ENCODE measurements at regions not wholly inside any gene's neighbourhood (a gene's known extent, or its start where the extent isn't known, plus 50 kb on each side); places are given as distances from the start of the nearest gene placed in this dataset.

DNA sequence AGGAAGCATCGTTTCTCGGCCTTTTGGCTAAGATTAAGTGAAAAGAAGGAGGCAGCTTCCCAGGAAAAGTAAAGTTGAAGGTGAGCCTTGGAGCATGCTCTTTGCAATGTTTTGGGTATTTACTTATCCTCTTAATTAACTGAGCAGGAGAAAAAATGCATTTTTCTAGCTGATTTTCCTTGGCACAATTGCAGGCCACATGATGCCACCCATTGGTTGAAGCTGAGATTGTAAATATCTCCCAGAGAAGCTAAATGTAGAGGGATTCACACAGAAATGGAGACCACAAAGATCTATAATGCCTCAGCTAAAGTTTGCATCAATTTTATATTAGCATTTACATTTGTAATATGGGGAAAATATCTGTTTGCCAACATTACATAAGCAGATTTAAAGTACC is 294.1 kb downstream of the KCNS3 start (continued):
- TF ChIP-seq FOXS1 (CRISPR knock-in tag; IDR thresholded peaks at IDR 0.05) (no peak), CHD2 (IDR thresholded peaks at IDR 0.05; ENCODE audit: low read length, partially characterized antibody) (no peak), MAX (IDR thresholded peaks at IDR 0.05) (no peak), EHF (CRISPR knock-in tag; IDR thresholded peaks at IDR 0.05) (no peak), PHF8 (IDR thresholded peaks at IDR 0.05; ENCODE audit: borderline replicate concordance, low read depth) (no peak), TFCP2L1 (CRISPR knock-in tag; IDR thresholded peaks at IDR 0.05) (no peak), ZFP36 (IDR thresholded peaks at IDR 0.05; ENCODE audit: borderline replicate concordance, partially characterized antibody) (no peak), NR3C1 (IDR thresholded peaks at IDR 0.05) (no peak), SMC3 (IDR thresholded peaks at IDR 0.05) (no peak), ESRRA (IDR thresholded peaks at IDR 0.05; ENCODE audit: borderline replicate concordance, low read length) (no peak)

DNA sequence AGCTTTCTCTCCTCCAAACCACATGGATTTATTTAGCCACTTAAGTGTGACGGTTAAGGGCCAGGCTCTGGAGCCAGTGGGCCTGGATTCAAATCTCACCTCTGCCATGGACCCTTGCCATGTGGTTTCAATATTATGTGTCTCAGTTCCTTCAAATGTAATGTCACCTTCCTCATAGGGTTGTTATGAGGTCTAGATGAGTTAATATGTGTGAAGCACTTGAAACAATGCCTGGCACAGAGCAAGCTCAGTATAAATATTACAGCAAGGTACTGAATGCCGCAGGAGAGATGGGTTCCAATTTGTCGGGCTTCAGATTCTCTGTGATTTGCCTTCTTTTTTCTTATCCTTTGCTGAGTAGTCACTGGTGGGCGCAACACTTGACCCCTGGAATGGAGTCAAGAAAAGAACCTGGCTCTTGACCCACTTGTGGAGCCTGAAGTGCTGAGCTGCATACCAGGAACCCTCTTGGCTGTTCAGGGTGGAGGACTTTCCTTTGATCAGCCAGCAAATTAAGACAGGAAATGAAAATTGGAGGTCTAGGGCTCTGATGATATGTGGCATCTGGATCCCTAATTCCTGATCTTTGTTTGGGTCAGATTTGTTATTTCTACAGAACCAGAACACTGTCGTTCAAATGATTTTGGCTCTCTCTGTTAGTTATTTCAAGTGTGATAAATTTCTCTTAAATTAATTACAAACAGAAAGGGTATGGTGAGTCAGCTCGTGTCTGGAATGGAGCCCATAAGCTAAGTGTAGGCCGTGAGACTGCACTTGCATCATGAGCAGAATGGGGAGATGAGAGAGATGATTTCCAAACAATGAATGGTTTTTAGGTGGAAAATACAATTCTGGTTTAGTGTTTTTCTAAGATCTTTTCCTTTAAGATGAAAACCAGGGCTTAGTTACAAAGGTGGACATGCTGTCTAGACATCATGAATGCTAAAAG is 293.0 kb downstream of the KCNS3 start:
- 54% methylated on average over 7 of the region's 7 CpGs for WGBS (ENCODE audit: missing lambda C conversion rate)
- TF ChIP-seq, protein P1, sequence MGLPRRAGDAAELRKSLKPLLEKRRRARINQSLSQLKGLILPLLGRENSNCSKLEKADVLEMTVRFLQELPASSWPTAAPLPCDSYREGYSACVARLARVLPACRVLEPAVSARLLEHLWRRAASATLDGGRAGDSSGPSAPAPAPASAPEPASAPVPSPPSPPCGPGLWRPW (IDR thresholded peaks at IDR 0.05) = no peak
- TF ChIP-seq ZNF302 (CRISPR knock-in tag; IDR thresholded peaks at IDR 0.05) (no peak), PHF8 (IDR thresholded peaks at IDR 0.05; ENCODE audit: borderline replicate concordance, low read depth) (no peak), KDM5A (IDR thresholded peaks at IDR 0.05) (no peak), RCOR1 (IDR thresholded peaks at IDR 0.05; ENCODE audit: low read depth, low read length) (no peak), ZC3H11A (IDR thresholded peaks at IDR 0.05) (no peak), NPAS2 (CRISPR knock-in tag; IDR thresholded peaks at IDR 0.05; ENCODE audit: borderline replicate concordance) (no peak), MAFK (IDR thresholded peaks at IDR 0.05; ENCODE audit: partially characterized antibody) (no peak)
- no peak overlapping the region for H3K4me2 ChIP-seq
- FAIRE-seq (no peak), DNase-seq (ENCODE audit: low read depth in 1 of 2, low spot score in 1 of 2) (no peak), ATAC-seq (no peak)
- H3K4me3 ChIP-seq = no peak overlapping the region
- H3K4me1 ChIP-seq = no peaks in the 10 kb centered on the region
- H3K27ac ChIP-seq = no peak overlapping the region
- H3K9me3 ChIP-seq = no peaks in the 10 kb centered on the region
- ChIA-PET POLR2A (no interaction called here), CTCF (interaction anchor here (0.9 kb wide), 1 partner anchor 206 kb away, joined by 3 read pairs; no protein-coding TSS in a partner anchor)

DNA sequence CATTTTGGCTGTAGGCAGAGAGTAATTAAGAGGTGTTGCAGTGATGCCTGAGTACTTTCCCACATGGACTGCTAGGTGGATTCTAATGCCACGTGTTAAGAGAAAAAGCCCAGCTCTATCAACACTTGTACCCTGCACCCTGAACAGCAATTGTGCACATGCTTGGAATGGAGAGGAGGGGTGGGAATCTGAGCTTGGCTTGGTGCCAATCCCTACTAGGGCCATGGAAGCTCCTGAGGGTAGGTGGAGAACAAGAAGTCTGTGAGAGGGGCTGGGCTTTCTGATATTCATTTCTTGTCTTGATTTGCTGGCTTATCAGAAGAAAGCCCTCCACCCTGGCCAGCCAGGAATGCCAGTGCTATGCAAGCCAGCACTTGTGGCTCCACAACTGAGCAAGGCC is 292.2 kb downstream of the KCNS3 start:
- Histone ChIP-seq H3K4me1 (no peaks in the 10 kb centered on the region), H3K9me3 (no peaks in the 10 kb centered on the region), H3K4me2 (no peak overlapping the region), H3K27ac (no peak overlapping the region), H3K4me3 (no peak overlapping the region)
- DNase-seq (ENCODE audit: low read depth in 1 of 2, low spot score in 1 of 2) = no peak
- CTCF ChIA-PET = no interaction called here
- no peak for ATAC-seq
- TF ChIP-seq FOSL2 (IDR thresholded peaks at IDR 0.05) (no peak), FOSL2 (CRISPR knock-in tag; IDR thresholded peaks at IDR 0.05) (no peak), CHD2 (IDR thresholded peaks at IDR 0.05; ENCODE audit: low read length, partially characterized antibody) (no peak), NR3C1 (IDR thresholded peaks at IDR 0.05) (no peak), NFE2L2 (conservative IDR thresholded peaks at IDR 0.05; ENCODE audit: low read length) (no peak), RFX5 (IDR thresholded peaks at IDR 0.05) (no peak)
- TF ChIP-seq, protein P2, sequence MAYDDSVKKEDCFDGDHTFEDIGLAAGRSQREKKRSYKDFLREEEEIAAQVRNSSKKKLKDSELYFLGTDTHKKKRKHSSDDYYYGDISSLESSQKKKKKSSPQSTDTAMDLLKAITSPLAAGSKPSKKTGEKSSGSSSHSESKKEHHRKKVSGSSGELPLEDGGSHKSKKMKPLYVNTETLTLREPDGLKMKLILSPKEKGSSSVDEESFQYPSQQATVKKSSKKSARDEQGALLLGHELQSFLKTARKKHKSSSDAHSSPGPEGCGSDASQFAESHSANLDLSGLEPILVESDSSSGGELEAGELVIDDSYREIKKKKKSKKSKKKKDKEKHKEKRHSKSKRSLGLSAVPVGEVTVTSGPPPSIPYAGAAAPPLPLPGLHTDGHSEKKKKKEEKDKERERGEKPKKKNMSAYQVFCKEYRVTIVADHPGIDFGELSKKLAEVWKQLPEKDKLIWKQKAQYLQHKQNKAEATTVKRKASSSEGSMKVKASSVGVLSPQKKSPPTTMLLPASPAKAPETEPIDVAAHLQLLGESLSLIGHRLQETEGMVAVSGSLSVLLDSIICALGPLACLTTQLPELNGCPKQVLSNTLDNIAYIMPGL (CRISPR knock-in tag; IDR thresholded peaks at IDR 0.05; ENCODE audit: borderline replicate concordance) = no peak
- TF ChIP-seq, protein P3, sequence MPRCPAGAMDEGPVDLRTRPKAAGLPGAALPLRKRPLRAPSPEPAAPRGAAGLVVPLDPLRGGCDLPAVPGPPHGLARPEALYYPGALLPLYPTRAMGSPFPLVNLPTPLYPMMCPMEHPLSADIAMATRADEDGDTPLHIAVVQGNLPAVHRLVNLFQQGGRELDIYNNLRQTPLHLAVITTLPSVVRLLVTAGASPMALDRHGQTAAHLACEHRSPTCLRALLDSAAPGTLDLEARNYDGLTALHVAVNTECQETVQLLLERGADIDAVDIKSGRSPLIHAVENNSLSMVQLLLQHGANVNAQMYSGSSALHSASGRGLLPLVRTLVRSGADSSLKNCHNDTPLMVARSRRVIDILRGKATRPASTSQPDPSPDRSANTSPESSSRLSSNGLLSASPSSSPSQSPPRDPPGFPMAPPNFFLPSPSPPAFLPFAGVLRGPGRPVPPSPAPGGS (IDR thresholded peaks at IDR 0.05) = no peak
- 33% methylated on average over 1 of the region's 1 CpG for WGBS (ENCODE audit: missing lambda C conversion rate)
- POLR2A ChIA-PET = no interaction called here
- FAIRE-seq = no peak
